ENCODE measurements at regions not wholly inside any gene's neighbourhood (a gene's known extent, or its start where the extent isn't known, plus 50 kb on each side); places are given as distances from the start of the nearest gene placed in this dataset.

DNA sequence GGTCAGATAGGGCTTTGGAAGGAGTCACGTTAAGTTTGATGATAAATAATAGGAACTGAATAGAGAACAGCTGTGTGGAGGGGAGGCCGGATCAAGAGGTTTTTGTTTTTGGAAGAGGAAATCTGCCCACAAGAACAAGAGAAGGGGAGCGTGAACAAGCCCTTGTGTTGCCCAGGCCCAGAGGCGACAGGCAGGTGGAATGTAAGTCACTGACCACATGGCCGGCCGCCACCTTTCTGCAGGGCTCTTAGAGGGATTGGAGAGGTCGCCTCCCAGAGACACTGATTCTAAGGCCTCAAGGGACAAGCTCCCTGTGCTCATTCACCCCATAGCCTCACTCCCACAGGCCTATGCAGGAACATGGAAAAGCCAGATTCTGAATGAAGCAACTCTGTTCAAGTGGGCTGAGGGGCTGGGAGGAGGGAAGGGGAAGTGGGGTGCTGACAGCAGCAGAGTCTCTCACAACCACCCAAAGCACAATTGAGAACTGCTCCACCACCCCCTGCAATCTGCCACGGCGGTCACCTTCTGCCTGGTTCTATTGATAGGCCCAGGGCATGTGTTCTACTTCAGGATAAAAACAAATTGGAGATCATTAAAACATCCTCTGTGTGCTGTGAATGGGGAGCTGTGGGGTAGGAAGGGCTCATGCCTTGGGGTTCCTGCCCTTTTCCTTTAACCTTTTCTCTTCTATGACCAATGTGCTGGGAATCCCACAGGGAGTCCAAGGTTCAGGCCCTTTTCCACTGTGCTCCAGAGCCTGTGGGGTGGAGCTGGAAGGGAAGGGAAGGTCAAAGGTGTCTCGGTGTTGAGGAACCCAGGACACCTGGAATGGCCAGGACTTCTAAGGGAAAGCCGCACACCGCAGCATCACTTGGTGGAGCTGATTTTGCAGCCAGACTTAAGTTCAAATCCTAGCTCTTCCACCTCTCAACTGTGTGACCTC lies 63.3 kb upstream of the PARP1 start:
- POLR2A ChIA-PET = no interaction called here
- TF ChIP-seq CTCF (IDR thresholded peaks at IDR 0.05) = no peak
- Mint-ChIP-seq H3K4me1 (no peaks in the 10 kb centered on the region), H3K27ac (no peak overlapping the region), H3K4me3 (no peak overlapping the region), H3K36me3 (ENCODE audit: low read depth) (no peaks in the 10 kb centered on the region), H3K9me3 (no peaks in the 10 kb centered on the region), H3K27me3 (peaks cover 14% of the 10 kb centered on the region)
- ATAC-seq (ENCODE audit: low read depth) (no peak), DNase-seq (no peak)
- intact Hi-C loops (cut with micrococcal nuclease) = no loop called here
- CTCF ChIA-PET = no interaction called here

DNA sequence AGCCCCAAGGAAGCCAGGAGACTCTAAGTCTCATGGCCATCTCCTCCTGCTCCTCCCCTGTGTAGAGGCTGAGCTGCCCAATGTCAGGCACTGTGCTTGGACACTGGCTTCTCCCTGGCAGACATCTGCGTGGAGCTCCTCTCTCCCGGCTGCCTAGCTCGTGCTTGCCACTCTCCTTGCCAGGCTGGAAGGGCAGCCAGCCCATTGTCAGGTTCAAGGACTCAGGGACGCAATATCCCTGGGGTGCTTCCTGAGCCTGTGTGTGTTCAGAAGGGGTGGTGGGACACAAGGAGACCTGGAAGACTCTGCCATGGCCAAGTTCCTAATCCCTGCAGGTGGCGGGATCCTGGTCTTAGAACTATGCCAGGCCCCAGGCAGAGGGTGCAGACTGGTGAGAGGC lies 65.4 kb upstream of the PARP1 start:
- POLR2A ChIA-PET = no interaction called here

DNA sequence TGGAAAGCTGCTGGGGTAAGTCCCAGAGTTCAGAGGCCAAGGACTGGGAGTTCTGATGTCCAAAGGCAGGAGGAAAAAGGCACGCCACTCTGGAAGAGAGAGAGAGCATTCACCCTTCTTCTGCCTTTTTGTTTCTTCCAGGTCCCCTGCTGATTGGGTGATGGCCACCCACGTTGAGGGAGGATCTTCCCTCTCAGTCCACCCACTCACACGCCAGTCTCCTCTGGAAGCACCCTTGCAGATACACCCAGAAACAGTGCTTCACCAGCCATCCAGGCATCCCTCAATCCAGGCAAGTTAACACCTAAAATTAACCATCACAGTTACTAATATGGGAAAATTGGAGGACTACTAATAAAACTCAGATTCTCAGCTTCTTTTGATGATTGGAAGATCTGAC lies 66.1 kb upstream of the PARP1 start:
- DNase-seq (no peak), ATAC-seq (ENCODE audit: low read depth) (no peak)
- intact Hi-C loops (cut with micrococcal nuclease) = no loop called here
- TF ChIP-seq CTCF (IDR thresholded peaks at IDR 0.05) = no peak
- POLR2A ChIA-PET = no interaction called here
- H3K9me3 Mint-ChIP-seq = no peaks in the 10 kb centered on the region
- H3K4me3 Mint-ChIP-seq = no peak overlapping the region
- no peak overlapping the region for H3K27ac Mint-ChIP-seq
- H3K4me1 Mint-ChIP-seq = no peaks in the 10 kb centered on the region
- H3K36me3 Mint-ChIP-seq (ENCODE audit: low read depth) = no peaks in the 10 kb centered on the region
- CTCF ChIA-PET = no interaction called here
- peaks cover 2% of the 10 kb centered on the region for H3K27me3 Mint-ChIP-seq

More for the DNA sequence above, 65.4 kb upstream of the PARP1 start:
- intact Hi-C loops (cut with micrococcal nuclease) = no loop called here
- Mint-ChIP-seq H3K36me3 (ENCODE audit: low read depth) (no peaks in the 10 kb centered on the region), H3K27me3 (peaks cover 2% of the 10 kb centered on the region), H3K27ac (no peak overlapping the region), H3K4me1 (no peaks in the 10 kb centered on the region), H3K9me3 (no peaks in the 10 kb centered on the region), H3K4me3 (no peak overlapping the region)
- no peak for TF ChIP-seq CTCF (IDR thresholded peaks at IDR 0.05)
- no peak for DNase-seq
- no peak for ATAC-seq (ENCODE audit: low read depth)
- CTCF ChIA-PET = no interaction called here

- intact Hi-C loops (cut with micrococcal nuclease) = no loop called here
- ChIA-PET CTCF (no interaction called here), POLR2A (no interaction called here)
- Mint-ChIP-seq H3K27me3 (peaks cover 2% of the 10 kb centered on the region), H3K9me3 (no peaks in the 10 kb centered on the region), H3K4me1 (no peaks in the 10 kb centered on the region), H3K27ac (no peak overlapping the region), H3K36me3 (ENCODE audit: low read depth) (no peaks in the 10 kb centered on the region), H3K4me3 (no peak overlapping the region)
- DNase-seq = no peak
- no peak for ATAC-seq (ENCODE audit: low read depth)
- no peak for TF ChIP-seq CTCF (IDR thresholded peaks at IDR 0.05)
Measured at GRCh38 chr1:226474443-226475141, 66.7 kb upstream of the PARP1 start.

- peaks cover 2% of the 10 kb centered on the region for H3K27me3 Mint-ChIP-seq
- no peaks in the 10 kb centered on the region for H3K9me3 Mint-ChIP-seq
- H3K4me3 Mint-ChIP-seq = no peak overlapping the region
- H3K27ac Mint-ChIP-seq = no peak overlapping the region
- no peaks in the 10 kb centered on the region for H3K36me3 Mint-ChIP-seq (ENCODE audit: low read depth)
- ATAC-seq (ENCODE audit: low read depth) (no peak), DNase-seq (no peak)
- no peak for TF ChIP-seq CTCF (IDR thresholded peaks at IDR 0.05)
- POLR2A ChIA-PET = no interaction called here
- CTCF ChIA-PET = no interaction called here
- intact Hi-C loops (cut with micrococcal nuclease) = no loop called here
- no peaks in the 10 kb centered on the region for H3K4me1 Mint-ChIP-seq
Measured at GRCh38 chr1:226475142-226475511, 67.2 kb upstream of the PARP1 start.

Data from activated B cell treated with CpG ODN at 0.5 μM for 24 hours (primary cell).